ENCODE measurements at regions not wholly inside any gene's neighbourhood (a gene's known extent, or its start where the extent isn't known, plus 50 kb on each side); places are given as distances from the start of the nearest gene placed in this dataset.

DNA sequence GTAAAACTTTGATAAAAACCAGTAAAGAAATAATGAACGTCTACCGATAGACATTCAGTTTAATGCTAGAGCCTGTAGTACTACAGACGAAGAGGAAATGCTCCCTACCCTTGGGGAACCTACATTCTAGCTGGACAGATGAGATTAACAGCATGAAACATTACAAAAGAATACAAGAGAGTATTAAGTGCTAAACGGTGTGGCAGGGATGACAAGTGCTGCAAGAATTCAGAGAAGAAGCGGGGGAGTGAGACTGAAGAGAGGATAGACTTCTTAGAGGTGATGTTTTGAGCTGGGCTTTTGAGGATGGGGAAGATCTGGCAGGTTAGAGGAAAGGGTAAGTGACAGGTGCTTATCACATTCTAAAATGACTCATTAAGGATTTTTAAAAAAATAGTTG is 52.6 kb upstream of the ESX1 start:
- peak; percentile 28 for DNase-seq (ENCODE audit: low read depth)

GRCh38 chrX:104306180-104306579 is 51.4 kb upstream of the ESX1 start:
- no peak for DNase-seq (ENCODE audit: low read depth)
